COLO829 (cell line): ENCODE measurements at regions not wholly inside any gene's neighbourhood (a gene's known extent, or its start where the extent isn't known, plus 50 kb on each side); places are given as distances from the start of the nearest gene placed in this dataset.

Experiments
- DNase-seq: peaks from one replicate; pipeline ENCODE4 v3.0.0; 2012; ENCODE audit warnings: low spot score

GRCh38 chr6:129778793-129779192, 68.8 kb upstream of the ARHGAP18 start:
- no peak for DNase-seq

- DNase-seq: no peak
Observed at GRCh38 chr6:129777371-129777770, 67.4 kb upstream of the ARHGAP18 start.

- DNase-seq: no peak
Observed at GRCh38 chr6:129776542-129777330, 66.8 kb upstream of the ARHGAP18 start.

- DNase-seq: peak; percentile 78
Observed at GRCh38 chr6:129774697-129775447, 64.9 kb upstream of the ARHGAP18 start.

GRCh38 chr6:129773304-129773703, 63.3 kb upstream of the ARHGAP18 start:
- DNase-seq: no peak

GRCh38 chr6:129771678-129772077, 61.7 kb upstream of the ARHGAP18 start:
- no peak for DNase-seq

- no peak for DNase-seq
Observed at GRCh38 chr6:129767776-129768485, 58.0 kb upstream of the ARHGAP18 start.

- DNase-seq: no peak
Observed at GRCh38 chr6:129766959-129767728, 57.2 kb upstream of the ARHGAP18 start.

GRCh38 chr6:129764761-129765407, 54.9 kb upstream of the ARHGAP18 start:
- no peak for DNase-seq

GRCh38 chr6:129759796-129760605, 50.0 kb upstream of the ARHGAP18 start:
- no peak for DNase-seq
